Activated CD4-positive, CD25-positive, alpha-beta regulatory T cell treated with anti-CD3 and anti-CD28 coated beads, Interleukin-2, amount 50 U/mL, for 24 hours (primary cell): ENCODE measurements at regions not wholly inside any gene's neighbourhood (a gene's known extent, or its start where the extent isn't known, plus 50 kb on each side); places are given as distances from the start of the nearest gene placed in this dataset.
"Not testable (repeated sequence)": the region's sequence is repeated elsewhere in the genome, so short reads cannot be mapped to it uniquely, and the experiment has no call there.

ENCODE experiments used
- ATAC-seq, 2 donors: fragments of 150-1000 bp; cut with Tn5 transposase; one replicate each; pipeline ENCODE4 v1.10.0; 2021; ENCODE audit warnings: mild to moderate bottlenecking in 1 of 2, moderate library complexity in 1 of 2

DNA sequence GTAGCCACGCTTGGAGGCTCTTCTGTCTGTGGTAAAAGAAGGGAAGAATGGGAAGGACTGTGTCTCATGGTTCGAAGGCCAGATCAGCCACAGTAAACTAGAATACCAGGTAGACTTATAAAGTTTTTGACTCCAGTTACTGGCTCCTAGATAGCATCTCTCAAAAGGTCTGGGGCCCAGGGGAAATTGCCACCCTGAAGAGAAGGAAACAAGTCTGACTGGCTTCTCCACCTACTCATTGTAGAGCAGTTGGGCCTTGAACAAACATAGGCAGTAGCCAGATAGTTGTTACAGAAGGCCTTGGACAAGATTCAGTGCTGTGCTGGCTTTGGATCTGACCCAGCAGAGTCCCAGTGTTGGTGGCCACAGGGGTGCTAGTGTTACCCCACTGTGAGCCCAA is 890.4 kb downstream of the EFNA5 start:
- no peak for ATAC-seq

DNA sequence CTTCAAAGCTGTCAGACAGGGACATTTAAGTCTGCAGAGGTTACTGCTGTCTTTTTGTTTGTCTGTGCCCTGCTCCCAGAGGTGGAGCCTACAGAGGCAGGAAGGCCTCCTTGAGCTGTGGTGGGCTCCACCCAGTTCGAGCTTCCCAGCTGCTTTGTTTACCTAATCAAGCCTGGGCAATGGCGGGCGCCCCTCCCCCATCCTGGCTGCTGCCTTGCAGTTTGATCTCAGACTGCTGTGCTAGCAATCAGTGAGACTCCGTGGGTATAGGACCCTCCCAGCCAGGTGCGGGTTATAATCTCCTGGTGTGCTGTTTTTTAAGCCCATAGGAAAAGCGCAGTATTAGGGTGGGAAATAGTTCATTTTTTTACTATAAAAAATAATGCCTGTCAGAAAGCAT is 894.2 kb downstream of the EFNA5 start:
- ATAC-seq, result not testable (repeated sequence)

DNA sequence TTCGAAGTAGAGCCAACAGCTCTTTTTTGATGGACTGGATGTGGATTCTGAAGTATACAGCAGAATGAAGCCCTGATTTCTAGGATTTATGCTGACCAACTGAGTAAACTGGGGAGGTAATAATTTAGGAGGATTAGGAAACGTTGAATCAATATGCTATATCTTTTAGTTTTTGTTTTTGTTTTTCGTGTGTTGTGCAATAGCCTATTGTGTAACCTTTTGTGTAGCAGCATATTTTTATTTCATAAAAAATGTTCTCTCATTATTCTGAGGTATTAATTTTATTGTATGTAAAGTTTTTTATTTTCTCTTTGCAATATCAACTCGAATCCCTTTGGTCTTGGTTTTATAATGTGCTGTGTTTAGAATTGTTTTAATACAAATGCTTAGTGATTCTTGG is 902.3 kb downstream of the EFNA5 start:
- ATAC-seq, result no peak

DNA sequence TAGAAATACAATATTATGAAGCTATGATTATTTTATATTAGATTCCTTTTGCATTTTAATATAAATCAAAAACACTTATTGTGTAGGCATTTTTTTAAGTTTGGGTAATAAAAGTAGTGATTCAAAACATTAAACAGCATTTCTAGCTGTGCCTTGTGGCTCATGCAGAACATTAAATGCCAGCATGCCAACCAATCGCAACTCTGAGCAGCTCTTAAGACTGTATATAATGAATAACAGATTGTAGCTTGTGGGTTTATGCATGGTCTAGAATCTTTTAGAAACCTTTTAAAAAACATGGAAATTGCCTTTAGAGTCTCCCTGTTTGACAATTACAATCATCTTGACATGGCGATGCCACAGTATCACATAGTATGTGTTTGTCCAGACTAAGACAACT is 903.8 kb downstream of the EFNA5 start:
- ATAC-seq, result no peak

DNA sequence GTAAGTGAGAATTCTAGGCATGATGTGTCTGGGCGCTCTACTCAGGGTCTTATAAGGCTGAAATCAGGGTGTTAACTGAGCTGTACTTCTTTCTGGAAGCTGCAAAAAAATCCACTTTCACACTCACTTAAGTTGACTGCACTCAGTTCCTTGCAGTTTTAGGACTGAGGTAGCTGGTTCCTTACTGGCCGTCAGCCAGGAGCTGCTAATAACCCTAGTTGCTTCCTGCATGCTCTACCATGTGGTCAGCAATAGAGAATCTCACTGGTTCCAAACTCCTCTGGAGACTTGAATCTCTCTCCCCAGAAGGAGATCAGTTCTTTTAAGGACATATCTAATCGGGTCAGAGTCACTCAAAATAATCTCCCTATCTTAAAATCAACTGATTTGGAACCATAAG is 911.2 kb downstream of the EFNA5 start:
- no peak for ATAC-seq

DNA sequence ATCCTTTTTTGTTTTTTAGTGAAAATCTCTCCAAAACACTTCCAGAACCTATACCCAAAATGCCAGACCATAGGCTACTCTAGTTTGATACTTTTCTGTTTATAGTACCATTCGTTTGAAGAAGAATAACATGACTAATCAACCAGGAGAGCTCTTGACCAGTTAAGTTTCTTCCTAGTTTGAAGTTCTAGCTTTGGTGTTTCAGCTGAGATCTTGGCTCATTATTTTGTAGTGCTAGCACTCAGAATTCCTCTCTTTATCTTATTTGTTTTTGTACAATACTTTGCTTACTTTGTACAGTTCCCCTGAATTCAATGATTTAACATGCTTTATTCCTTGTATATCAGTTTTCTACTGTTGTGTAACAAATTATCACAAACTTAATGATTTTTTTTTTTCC is 911.6 kb downstream of the EFNA5 start:
- no peak for ATAC-seq

DNA sequence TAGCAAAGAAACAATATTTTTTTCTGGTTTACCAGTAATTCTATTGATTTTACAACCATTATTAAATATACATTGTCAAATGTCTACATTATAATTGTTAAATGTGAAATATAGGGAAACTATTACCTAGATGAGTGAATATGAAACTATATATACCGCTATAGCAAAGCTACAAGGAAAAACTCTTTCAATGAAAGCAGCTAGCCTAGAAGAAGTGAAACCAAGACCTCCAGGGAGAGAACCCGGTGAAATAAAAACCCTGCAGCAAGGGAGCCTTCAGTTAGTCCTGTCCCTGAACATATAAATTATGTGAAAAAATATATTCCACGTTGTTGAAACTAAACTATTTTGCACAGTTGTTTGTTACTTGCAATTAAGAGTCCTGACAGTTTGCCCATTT is 913.1 kb downstream of the EFNA5 start:
- no peak for ATAC-seq

DNA sequence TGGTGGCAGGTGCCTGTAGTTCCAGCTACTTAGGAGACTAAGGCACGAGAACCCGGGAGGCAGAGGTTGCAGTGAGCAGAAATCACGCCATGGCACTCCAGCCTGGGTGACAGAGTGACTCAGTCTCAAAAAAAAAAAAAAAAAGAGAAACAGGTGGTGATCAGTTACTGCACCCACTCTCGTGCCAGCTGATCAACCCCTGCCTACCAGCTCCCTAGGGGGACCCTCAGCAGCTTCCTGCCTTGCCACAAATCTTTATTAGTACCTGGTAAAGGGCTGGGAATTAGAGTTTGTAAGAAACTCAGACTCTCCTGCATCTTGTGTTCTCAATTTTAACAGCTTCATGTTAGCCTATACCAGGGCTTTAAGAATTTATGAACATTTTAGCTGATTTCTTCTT is 914.9 kb downstream of the EFNA5 start:
- no peak for ATAC-seq

DNA sequence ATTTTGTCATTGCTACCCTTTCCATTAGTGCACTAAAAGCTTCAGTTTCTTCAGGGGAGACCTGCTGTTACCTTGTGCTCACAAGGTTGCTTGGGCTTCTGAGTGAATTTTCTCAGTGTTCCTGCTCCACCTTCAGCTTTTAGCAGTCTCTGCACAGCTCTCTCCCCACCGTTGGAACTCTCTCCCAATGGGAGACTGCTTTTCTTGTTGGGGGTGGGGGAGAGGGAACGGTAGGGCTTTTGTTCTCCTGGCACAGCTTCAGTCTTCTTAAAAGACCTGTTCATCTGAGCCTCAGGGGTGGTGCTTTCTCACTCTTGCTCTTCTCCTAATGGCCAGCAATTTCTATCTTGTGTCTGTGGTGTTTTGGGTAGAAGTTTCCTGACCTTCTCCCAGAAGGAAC is 915.7 kb downstream of the EFNA5 start:
- ATAC-seq, result no peak

DNA sequence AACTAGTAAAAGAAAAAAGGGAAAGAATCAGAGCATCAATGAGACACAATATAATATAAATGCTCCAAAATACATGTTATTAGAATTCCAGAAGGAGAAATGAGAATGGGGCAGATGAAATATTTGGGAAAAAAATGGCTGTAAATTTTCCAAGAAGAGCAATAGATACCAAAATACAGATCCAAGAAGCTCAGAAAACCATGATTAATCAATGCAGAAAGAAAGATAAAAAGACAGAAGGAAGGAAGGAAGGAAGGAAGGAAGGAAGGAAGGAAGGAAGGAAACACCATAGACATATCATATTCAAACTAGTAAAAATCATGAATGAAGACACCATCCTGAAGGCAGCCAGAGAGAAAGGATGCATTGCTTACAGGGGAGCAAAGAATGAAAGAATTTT is 920.9 kb downstream of the EFNA5 start:
- ATAC-seq, result no peak

DNA sequence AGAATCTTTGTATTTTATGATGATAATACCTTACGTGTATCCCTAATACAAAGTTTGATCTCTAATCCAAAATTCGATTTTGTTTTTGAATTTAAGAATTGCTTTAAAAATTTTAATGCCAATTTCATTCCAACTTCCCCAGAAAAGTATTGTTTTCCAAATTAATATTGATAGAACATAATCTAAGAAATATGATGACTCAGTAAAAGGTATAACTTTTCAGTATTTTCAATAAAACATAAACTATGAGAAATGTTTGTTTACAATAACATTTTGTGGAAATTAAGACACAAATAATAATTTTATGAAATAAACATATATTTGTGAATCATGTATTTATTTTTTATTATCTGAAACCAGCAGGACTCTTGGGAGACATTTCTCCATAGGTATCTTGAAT is 931.6 kb downstream of the EFNA5 start:
- ATAC-seq, result no peak

DNA sequence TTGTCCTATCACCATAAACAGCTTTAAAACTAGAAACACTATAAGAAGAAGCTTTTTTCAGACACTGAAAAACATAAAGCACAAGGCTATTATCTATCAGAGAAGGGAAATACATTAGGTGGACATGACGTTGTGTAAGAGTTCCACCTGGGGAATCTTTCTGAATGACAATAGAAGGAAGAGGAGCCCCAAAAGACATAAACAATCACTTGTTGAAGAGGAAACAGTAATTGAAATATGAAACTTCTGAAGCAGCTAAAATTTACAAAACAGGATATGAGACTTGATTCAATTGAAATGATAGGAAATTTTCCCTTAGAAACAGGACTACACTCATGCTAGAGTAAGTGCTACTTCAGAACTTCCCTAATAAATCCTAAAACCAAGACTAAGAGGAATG is 933.6 kb downstream of the EFNA5 start:
- ATAC-seq, result no peak

DNA sequence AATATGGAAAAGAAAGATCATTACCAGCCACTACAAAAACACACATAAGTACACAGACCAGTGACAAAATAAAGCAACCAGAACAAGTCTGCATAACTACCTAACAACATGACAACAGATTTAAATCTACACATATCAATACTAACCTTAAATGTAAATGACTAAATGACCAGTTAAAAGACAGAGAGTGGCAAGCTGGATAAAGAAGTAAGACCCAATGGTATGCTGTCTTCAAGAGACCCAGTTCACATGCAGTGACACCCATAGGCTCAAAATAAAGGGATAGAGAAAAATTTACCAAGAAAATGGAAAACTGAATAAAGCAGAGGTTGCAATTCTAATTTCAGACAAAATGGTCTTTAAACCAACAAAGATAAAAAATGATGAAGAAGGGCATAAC is 938.1 kb downstream of the EFNA5 start:
- ATAC-seq, result no peak

DNA sequence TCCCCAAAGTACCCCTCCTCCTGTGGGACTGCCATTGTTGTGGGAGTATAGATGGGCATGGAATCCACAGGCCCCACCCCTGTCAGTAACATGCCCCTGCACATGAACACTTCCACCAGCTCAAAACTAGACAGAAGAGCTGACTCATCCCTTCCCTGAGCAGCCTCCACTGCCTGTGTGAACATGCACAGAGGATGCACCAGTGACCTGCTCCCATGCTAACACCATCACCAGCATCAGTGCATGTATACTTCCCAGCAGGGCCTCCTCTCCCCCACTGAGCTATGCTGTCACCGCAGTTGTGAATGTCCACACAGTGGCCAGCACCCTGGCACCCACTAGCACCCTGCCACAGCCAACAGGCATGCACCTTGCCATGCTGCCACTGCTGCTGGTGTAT is 939.8 kb downstream of the EFNA5 start:
- ATAC-seq, result no peak

DNA sequence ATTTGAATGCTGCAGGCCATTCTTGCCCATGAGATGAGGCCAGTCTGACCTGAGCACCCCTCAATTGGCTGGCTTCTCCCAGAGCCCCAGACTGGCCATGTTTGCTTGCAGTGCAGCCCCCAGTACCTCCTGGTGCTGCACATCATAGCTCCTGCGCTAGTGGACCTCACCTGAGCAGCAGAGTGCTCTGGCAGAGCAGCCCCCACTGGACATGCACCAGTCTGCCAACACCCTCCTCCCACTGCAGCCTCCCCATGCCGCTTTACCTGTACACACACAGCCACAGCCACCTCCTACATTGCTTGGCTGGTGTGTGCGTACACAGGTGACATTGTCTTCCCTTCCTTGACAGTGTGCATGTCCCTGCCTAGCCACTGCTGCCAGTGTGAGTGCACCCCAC is 940.2 kb downstream of the EFNA5 start:
- ATAC-seq, result no peak

DNA sequence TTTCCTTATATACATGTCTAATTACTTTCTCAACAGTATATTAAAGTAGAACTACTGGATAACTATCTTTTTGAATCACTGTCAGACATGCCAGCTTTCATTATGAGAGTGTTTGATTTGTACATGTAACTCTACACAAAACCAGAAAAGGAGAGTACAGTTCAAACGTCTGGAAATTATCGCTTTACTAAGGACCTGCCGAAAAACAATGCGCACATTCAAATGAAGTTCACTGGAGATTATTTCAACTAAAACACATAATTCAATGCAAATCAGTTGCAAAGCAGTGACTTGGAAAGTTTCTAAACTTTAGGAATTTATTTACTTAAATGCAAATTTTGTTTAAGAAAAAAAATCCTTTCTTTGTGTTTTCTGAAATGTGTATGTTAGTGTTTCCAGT is 942.5 kb downstream of the EFNA5 start:
- no peak for ATAC-seq

DNA sequence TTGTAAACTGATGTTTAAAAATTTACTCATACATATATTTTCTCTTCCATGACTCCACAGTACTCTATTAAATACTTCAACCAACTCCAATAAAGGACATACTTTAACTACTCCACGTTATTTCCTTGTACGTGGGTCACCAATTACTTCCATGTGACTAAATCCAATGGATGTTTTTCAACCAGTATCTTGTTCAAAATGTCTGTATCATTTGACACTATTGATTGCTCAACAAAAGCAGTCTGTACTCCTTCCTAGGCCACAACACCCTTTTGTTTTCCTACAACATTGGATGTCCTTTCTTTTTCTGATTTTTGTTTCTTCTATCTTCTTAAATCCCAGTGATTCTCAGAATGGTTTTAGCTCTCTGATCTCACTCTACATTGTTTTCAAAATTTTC is 943.7 kb downstream of the EFNA5 start:
- no peak for ATAC-seq

DNA sequence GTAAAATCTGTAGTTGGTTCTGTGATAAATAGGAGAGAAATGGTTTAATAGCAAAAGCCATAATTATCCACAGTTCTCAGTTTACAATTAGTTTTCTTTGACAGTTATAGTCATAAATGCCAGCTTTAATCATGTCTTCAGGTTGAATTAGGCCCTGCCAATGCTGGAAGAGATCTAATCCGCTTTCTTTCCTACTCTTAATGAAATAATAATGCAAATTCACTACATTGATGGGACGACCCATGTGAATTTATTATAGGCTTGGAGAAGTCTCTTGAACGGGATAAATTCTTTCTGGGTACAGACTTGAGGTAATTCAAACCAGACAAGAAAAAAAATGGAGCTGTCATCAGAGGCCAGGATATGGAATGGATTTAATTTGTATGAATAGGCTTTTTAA is 950.4 kb downstream of the EFNA5 start:
- ATAC-seq, result no peak

DNA sequence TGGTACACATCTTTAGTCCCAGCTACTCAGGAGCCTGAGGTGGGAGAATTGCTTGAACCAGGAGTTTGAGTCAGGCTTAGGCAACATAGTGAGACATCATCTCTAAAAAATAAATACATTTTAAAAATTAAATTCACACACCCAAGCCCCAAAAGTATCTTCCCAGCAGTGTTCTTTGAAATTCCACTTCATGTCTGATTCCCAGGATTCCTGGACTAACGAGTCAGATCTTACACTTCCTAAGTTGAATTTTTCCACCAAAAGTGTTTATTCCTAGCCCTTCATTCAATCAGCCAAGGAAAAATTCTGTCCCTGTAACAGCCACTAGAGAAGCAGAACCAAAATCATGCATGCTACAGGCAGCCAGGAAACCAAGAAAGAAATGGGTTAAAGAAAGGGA is 970.9 kb downstream of the EFNA5 start:
- ATAC-seq, result no peak

DNA sequence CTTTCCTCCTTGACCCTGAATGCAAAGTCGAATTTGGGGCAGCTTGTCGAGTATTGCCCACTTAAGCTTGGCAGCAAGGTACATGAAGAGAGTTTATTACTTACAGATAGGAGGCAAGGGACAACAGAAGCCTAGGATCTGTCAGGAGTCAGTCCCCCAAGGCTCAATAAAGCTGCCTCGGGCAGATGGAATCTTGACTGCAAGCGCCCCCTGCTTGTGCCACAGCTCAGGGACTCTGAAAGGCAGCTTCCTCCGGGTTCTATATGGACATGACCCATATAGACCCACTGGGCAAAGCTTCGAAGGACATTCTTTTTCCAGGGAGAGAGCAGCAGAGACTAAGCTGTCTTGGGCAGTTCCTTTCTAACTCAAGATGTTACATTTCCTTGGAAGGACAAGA is 971.5 kb downstream of the EFNA5 start:
- ATAC-seq, result no peak

DNA sequence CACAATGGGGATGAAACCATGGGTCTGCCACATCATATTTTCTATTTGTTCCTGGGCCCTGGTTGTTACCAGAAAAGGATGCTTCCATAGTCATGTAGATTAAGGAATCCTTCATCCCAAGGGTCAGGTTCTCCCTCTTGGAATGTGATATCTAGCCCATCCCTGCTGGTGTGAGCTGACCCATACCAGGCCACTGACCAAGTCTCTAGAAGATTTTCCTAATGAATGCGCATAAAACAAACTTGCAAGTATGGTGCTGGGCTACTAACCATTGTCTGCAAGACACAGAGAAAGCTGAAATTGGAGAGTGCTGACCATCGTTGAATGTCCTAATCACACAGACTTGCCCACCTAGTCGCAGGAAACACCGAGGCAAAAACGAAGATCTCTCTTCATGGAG is 972.6 kb downstream of the EFNA5 start:
- no peak for ATAC-seq

DNA sequence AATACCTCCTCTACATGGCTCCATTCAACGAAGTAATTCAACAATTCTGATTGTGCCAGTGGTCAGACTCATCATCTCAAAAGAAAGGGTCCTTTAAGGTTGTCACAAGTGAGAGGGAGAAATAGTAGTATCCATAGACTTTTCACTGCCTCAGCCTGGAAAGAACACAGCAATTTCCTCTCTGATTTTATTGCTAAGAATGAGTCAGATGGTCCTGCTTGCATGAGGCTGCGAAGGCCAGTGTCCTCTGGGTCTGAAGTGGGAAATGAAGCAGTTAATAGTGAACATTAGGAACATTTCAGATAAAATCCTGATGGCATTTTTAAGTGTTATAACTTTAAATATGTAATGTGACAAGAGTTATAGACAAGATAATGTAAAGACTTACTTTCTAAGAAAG is 979.0 kb downstream of the EFNA5 start:
- ATAC-seq, result no peak

DNA sequence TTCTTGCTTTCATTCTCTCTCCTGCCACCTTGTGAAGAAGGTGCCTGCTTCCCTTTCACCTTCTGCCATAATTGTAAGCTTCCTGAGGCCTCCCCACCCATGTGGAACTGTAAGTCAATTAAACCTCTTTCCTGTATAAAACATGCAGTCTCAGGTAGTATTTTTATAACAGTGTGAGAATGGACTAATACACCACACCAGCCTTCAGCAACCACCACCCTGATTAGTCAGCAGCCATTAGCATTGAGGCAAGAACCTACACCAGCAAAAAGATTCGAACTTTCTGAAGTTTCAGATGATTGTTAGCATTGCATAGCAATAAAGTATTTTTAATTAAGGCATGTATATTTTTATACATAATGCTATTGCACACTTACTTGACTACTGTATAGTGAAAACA is 980.2 kb downstream of the EFNA5 start:
- no peak for ATAC-seq

DNA sequence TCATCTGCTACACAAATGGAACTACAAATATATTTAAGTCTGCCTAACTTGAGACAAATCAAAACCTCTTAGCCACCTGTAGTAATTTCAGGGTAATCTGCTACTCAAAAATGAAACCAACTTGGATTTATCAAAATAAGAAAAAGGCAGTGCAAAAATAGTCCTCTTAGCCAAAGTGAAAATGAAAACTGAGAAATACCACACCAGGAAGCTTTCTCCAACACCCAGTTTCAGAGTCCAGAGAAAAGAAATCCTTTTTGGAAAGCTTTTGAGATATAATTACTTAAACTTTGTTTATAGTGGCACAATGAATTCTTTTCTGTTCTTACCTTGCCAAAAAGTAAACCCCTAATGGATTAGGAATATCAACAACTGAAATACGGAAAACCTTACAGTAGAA is 990.4 kb downstream of the EFNA5 start:
- no peak for ATAC-seq

DNA sequence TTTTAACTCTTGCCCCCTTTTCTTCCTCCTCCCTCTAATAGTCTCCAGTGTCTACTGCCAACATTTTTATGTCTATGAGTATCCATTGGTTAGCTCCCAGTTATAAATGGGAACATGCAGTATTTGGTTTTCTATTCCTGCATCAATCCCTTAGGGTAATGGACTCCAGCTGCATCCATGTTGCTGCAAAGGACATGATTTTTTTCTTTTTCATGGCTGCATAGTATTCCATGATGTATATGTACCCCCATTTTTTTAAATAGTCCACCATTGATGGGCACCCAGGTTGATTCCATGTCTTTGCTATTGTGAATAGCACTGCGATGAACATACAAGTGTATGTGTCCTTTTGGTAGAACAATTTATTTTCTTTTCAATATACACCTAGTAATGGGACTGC is 993.7 kb downstream of the EFNA5 start:
- no peak for ATAC-seq

DNA sequence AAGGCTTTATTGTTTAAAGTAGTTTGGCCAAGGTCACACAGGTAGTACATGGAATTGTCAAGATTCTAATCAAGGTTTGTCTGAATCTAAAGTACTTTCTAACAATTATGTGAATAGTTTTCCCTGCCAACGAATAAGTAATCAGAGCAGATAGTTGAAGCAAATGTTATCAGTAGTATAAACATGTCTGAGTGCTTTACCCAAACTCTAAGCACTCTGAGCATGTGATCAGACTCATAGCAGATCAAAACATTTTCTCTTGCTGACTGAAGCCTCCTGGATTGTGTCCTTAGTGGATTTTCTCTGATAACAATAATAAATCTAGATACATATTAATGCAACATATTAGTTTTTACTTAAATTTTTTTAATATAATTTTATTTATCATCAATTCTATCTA is 995.0 kb downstream of the EFNA5 start:
- ATAC-seq, result no peak
